ENCODE measurements at regions not wholly inside any gene's neighbourhood (a gene's known extent, or its start where the extent isn't known, plus 50 kb on each side); places are given as distances from the start of the nearest gene placed in this dataset.

DNA sequence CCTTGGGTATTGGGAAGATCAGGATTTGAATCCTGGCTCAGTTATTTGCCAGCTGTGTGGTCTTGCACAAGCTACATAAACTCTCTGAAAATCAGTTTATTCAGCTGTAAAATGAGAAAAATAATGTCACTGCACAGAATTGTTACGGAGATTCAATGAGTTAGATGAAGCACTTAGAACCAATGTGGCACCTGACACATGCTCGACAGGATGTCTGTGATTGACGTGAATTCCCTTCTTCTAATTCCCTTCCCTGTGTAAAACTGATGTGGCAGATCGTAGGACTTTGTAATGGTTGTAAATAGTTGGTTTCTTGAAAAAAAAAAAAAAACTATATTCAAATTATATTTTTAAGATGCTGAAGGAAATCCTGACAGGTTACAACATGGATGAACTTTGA is 249.9 kb upstream of the MKLN1 start:
- TF ChIP-seq, protein P1, sequence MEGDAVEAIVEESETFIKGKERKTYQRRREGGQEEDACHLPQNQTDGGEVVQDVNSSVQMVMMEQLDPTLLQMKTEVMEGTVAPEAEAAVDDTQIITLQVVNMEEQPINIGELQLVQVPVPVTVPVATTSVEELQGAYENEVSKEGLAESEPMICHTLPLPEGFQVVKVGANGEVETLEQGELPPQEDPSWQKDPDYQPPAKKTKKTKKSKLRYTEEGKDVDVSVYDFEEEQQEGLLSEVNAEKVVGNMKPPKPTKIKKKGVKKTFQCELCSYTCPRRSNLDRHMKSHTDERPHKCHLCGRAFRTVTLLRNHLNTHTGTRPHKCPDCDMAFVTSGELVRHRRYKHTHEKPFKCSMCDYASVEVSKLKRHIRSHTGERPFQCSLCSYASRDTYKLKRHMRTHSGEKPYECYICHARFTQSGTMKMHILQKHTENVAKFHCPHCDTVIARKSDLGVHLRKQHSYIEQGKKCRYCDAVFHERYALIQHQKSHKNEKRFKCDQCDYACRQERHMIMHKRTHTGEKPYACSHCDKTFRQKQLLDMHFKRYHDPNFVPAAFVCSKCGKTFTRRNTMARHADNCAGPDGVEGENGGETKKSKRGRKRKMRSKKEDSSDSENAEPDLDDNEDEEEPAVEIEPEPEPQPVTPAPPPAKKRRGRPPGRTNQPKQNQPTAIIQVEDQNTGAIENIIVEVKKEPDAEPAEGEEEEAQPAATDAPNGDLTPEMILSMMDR (IDR thresholded peaks at IDR 0.05; ENCODE audit: borderline replicate concordance, extremely low read depth, low read length, poor library complexity, severe bottlenecking) = no peak
- TF ChIP-seq EZH2 (IDR thresholded peaks at IDR 0.05; ENCODE audit: borderline replicate concordance, low read depth, low read length, severe bottlenecking) = no peak
